ENCODE measurements at regions not wholly inside any gene's neighbourhood (a gene's known extent, or its start where the extent isn't known, plus 50 kb on each side); places are given as distances from the start of the nearest gene placed in this dataset.
"Not testable (repeated sequence)": the region's sequence is repeated elsewhere in the genome, so short reads cannot be mapped to it uniquely, and the experiment has no call there.

DNA sequence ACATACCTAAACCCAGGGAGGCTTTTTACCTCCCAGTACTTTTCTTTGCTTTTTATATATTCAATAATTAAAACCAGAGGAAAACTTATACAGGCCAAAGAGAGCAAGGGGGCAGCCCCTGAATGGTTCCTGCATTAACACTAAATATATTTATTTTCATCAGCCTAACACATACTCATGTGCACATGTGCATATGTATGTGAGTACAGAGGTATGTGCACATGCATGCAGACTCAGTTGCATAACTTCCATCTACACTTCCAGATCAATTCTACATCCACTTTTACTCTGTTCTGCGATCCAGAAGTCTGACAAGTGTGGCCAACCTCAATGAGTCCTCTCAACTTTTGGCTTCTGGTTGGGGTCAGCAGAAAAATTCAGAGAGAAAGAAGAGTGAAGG is 794.2 kb downstream of the DHX35 start:
- in situ Hi-C loops (cut with MboI; ENCODE audit: low sequenced_read_pairs): no loop called here

DNA sequence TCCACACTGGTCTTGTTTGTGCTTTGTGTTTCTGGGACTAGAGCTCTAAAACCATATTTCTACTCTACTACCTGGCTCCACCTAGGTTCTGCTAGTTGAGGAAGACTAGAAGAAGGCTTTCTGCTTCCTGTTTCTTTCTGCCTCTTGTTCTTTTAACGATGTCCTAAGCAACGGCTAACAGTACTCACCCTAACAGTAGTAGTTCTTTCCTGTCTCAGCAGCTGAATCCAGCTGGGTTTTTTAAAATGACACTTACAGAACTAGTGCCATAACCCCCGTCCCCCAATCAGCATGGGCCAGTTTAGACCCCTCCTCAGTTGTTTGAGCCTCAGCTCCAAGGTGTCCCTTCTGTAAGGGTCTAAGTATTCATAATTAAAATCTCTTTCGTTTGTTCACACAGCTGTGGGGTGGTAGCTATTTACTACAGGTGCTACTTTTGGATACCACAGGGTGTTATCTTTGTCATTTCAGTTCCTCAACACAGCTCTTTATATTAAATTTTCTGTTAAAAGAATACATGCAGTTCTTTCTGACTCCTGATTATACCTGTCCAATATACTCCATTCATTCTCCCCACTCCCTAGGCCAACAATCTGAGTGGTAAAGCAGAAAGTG is 790.2 kb downstream of the DHX35 start:
- in situ Hi-C loops (cut with MboI; ENCODE audit: low sequenced_read_pairs): no loop called here

DNA sequence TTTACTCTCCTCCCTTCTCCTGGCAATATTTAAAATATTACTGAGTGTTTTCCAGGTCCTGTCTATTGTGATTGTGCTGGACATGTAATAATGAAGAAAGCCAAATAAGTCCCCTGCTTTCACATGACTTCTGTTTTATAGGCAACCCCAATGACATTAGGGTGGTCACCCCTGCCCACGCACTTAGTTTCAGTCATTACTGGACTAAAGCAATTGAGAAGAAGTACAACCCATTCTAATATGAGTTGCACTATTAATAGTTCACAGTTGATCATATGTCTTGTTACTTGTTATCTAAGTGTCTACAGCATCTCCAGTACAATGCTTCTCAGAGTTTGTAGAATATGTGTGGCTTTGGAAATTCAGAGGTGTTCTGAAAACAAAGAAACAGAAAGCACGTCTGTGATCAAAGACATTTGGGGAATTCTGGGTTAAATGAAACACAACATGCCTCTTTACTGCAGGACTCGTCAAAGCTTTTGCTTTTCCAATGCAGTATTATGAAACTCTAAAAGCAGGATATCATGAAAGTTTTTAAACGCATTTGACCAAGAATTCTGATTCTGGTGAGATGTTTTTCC is 789.5 kb downstream of the DHX35 start:
- in situ Hi-C loops (cut with MboI; ENCODE audit: low sequenced_read_pairs): no loop called here

DNA sequence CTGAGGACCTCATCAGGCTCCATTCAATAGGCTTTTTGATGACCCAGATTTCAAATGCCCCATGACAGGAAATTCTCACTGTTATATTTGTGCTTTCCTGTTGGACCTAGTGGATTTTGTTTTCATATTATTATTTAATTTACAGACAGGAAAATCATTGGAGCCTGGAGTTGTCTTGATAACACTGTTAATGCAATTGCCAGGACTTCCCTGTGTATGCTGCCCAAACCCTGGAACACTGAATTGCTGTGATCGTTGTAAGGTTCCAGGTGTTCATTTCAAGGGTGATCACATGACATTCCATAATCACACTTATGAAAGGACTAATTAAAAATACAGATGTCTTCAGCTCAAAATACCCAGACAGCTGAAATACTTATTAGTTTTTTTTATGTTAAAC is 783.2 kb downstream of the DHX35 start:
- in situ Hi-C loops (cut with MboI; ENCODE audit: low sequenced_read_pairs): no loop called here

DNA sequence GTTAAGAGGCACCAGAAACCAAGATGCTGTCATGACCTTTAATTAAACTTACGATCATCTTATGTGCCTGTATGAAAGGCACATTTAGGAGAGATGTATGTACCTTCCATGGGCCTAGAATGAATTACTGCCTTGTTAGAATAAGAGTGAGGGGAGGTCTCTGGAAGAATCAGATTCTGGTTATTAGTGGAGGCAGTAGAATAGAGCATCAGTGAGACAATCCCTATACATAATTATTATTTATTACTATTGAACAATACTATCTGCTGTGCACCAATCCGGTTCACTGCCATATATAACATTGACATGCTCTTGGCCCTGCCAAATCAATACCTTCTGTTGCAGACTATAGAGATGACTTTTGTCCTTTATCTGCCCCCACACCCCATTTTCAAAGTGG is 776.5 kb downstream of the DHX35 start:
- in situ Hi-C loops (cut with MboI; ENCODE audit: low sequenced_read_pairs): no loop called here

DNA sequence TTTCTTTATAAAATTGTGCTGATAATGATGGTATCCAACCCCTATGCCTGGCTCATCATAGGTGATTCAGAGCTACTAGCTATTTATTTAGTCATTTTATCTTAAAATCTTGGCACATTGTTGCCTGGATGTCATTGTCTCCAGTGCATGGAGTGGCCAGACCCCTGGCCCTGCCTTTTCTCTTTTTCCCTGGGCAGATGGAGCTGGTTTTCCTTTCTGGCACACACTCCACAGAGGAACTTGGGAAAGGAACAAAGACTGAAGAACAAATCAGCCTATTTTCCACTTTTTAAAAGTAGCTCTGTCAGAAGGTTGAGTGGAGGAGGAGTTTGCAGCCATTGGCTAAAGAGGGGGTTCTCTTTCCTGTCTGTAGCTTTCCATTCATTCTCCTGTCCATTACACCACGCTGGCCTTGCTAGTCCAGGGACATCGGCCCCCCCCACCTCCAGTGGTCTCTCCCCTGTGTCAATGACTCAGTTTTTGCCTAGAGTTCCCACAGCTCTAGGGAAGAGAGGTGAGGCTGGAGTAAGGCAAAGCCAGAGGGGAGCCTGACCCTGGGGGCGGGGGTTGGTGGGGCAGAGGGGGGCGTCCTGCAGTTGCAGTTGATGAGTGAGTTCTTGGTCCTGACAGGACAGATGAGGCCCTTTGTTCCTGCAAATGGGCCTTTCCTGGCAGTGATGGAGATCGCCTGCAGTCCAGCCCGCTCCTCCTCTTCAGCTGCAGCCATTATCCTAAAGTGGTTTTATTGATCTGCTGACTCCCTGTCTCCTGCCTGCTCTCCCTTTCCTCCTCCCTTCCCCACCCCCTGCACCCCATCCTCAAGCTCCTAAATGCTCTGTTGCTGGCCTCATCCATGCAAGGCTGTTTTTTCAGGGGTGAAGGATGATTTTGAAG is 774.5 kb downstream of the DHX35 start:
- in situ Hi-C loops (cut with MboI; ENCODE audit: low sequenced_read_pairs): no loop called here

DNA sequence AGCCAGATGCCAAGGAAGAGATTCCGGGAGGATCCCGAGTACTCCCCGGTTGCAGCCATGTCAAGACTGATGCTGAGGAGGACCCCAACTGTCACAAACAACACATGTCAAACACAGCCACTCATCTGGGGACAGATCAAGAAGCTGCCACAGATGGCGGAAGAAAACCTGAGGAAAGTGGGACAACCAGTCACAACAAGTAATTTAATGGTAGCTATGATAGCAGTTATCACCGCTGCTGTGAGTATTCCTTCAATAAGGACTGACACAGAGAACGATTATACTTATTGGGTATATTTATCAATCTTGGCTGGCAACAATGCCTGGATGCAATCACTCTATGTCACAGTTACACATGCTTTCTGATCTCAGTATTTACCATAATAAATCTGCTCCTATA is 763.4 kb downstream of the DHX35 start:
- in situ Hi-C loops (cut with MboI; ENCODE audit: low sequenced_read_pairs): not testable (repeated sequence)

DNA sequence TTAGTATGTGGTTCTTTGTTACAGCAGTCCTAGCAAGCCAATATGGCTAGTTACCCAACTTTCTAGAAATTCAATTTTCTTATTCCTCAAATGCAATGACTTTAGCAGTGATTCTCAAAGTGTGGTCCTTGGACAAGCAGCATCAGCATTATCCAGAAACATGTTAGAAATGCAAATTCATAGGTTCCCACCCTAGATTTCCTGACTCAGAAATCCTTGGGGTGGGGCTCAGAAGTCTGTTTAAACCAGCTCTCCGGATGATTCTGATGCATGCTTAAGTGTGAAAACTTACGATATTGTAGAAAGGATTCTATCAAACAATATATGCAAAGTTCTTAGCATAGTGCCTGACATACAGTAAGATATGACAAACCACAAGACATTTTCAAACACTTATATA is 757.1 kb downstream of the DHX35 start:
- in situ Hi-C loops (cut with MboI; ENCODE audit: low sequenced_read_pairs): no loop called here

DNA sequence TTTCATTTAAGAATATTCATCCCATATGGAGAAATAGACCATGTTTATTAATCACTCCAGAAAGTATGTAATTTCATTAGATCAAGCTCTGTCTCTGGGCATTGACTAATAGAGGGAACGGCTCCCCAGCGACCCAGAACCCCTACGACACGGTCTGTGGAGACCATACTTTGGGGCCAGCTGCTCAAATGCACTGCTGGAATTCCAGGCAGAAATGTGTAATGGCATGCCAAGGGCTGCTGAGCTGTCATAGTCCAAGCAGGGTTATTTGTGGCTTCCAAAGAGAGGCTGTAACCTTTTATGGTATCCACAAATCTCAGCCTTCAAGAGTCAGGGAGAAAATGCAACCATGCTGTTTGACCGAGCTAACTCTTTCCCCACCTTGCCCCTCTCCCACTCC is 755.8 kb downstream of the DHX35 start:
- in situ Hi-C loops (cut with MboI; ENCODE audit: low sequenced_read_pairs): no loop called here

DNA sequence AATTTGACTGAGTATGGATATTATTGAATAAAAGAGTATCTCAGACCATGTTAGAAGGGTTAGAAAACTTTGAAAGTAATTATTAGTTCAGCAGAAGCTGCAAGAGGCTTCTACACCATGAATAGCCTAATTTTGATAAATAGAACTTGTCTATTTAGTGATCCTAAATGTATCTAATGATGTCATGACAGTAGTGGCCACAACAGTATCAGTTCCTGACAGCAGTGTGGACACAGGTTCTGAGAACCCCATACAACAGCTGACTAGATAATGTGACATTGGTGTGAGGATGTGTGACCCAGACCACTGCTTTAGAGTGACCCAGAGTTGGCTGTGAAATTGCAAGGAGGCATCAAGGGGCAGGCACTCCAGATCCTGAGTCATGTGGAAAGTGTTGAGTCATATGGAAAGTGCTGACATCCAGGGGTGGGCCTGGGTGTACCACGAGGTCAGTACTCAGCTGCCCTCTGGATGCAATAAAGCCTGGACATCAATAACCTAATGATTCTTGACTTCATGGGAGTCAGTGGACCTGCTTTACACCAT is 754.7 kb downstream of the DHX35 start:
- in situ Hi-C loops (cut with MboI; ENCODE audit: low sequenced_read_pairs): no loop called here

DNA sequence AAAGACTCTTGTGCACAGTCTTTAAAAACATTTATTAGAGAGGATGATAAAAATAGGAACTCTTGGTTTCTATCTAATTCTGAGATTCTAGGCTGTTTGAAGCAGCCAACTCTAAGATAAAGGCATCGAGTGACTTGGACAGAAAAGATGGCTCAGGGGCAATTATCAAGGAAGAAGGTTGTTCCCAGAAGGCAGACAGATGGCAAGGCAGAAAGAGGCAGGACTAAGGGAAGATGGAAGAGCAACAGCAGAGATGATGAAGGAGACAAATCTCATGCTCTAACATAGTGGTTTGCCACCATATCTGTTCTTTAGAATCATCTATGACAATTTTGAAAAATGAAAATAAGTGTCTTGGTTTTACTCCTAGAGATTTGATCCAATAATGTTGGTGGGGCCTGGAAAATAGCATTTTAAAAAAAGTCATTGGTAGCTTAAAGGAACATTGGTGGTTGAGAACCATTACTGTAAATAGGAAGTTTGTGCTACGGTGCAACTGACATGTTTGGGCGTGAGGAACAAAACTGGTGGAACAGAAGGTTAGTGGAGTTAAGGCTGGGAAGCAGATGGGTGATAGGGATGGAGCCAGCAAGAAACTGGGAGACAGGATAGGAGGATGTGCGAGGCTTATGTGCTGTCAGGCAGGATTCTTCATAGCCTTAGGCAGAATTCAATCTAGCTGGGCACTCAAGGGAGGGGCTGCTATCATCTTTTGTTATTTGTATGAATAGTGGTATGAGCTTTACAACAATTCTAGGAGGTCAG is 751.1 kb downstream of the DHX35 start:
- in situ Hi-C loops (cut with MboI; ENCODE audit: low sequenced_read_pairs): no loop called here

DNA sequence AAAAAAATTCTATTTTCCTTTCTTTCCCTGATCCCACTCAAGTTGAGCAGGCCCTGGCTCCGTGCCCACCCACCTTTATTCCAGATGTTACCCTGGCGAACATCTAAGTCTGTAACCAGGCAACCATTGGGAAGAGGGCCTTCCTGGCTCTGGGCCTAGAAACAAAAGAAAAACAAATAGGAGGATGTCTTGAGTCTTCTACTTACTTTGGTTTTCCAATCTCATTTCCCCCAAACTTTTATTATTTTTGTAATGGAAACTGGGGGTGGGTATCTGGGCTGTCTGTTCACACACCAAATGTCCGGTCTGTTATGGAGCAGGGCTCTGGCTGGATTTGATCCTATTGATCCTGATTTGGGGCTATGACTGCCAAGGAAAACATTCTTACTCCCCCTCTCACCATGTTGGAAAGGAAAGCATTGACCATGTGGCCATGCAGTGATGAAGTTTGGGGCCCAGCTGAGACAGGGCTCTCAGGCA is 744.1 kb downstream of the DHX35 start:
- in situ Hi-C loops (cut with MboI; ENCODE audit: low sequenced_read_pairs): no loop called here

DNA sequence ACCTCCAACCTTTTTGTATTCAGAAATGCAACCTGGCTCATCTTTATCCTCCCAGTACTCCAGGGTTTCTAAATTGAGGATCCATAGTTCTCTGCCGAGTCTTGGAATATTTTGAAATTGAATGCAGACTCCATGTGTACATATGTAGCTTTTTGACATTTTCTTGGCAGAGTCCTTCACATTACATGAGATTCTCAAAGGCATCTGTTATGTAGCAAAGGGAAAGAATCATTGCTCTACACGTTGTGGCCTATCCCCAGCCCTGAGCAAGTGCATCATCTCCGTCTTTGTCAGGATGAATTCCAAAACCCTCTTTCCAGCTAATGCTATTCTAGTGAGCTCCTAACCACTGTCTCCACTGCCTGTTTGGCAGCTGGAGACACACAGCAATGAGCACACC is 742.9 kb downstream of the DHX35 start:
- in situ Hi-C loops (cut with MboI; ENCODE audit: low sequenced_read_pairs): no loop called here

DNA sequence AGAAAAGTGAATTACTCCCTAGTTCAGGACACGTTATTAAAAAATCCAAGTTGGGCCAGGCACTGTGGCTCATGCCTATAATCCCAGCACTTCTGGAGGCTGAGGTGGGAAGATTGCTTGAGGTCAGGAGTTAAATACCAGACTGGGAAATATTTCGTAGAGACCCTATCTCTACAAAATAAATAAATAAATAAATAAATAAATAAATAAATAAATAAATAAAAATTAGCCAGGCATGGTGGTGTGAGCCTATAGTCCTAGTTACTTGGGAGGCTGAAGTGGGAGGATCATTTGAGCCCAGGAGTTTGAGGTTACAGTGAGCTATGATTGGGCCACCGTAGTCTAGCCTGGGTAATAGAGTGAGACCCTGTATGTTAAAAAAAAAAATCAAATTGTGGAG is 741.2 kb downstream of the DHX35 start:
- in situ Hi-C loops (cut with MboI; ENCODE audit: low sequenced_read_pairs): not testable (repeated sequence)

DNA sequence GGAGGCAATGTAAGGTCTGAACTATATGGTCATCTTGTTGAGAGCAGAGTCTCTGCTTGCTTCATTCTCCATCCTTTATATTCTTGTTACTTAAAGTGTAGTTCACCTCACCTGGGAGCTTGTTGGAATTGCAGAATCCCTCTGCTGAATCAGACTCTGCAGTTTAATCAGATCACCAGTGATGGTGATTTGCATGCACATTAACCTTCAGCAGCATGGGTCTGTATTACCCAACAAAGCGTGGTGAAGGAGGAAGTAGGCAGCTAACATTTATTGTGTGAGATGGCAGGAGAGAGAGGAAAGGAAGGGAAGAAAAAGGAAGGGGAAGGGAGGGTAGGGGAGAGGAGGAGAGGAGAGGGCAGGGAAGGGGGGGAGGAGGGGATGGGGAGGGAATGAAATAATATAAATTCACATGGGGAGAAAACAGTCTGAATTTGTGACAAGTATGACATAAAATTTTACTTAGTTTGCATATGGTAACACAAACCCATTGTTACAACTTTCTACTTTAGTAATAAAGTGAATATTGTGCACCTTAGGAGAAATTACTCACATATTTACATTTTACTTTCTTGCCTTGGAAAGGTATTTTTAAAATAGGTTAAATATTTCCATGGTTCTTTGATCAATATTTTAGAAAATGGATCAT is 740.7 kb downstream of the DHX35 start:
- in situ Hi-C loops (cut with MboI; ENCODE audit: low sequenced_read_pairs): no loop called here

DNA sequence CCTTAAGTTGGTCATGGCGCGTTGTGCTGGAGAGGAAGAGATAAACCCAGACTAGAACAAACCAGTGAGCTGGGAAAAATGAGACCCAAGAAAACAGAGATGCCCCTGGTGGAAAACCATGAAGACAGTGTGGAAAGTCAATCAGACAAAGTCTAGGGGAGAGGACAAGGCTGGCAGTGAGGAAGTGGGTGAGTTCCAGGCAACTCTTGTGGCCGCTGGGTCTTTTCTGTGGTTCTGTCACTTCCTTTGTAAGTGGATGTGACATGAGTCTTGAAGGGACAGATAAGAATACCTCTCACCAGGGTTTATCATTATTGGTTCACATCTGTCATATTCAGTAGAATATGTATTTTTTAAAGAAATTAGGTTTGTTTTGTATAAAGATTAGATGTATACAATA is 738.4 kb downstream of the DHX35 start:
- in situ Hi-C loops (cut with MboI; ENCODE audit: low sequenced_read_pairs): no loop called here

DNA sequence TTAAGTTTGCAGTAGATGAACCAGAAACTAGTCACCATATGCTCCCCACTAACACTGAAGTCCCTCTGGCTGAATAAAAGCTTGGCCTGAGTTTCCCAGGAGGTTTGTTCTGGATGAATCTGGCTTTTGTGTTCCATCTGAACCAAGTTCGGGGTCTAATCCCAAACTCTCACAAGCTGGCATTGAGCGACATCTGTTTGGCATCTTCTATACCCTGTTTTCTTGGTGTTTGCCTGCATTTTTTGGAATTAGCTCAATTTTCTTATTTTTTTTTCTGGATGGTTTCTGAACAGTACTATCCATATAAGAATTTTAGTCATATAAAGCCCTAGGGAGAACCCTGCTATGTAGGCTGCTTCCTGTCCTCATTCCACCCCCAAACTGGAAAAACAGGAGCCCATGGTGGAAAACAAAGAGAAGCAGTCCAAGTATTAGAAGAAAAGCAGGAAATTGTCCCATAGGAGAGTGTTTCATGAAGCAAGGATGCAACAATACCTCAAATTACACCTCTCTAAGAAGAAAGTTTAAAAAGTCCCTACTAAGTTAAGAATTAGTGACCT is 737.1 kb downstream of the DHX35 start:
- in situ Hi-C loops (cut with MboI; ENCODE audit: low sequenced_read_pairs): no loop called here

DNA sequence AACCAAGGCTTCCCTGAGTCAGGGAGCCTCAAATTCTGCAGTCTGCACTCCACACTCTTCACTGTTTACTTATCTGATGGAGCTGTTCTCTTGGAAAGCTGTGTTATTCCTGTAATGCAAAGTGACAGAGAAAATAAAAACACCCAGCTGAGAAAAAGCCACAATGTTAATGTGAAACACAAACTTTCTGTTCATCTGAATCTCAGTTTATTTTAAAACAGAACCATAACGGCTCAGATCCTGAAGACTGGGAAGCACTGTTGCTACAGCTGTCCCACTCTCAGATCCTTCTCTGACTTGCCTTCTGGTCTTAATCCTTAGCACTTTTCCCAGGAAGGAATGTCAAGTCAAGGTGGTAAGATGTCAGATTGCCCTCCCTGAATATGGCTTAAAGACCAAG is 736.6 kb downstream of the DHX35 start:
- in situ Hi-C loops (cut with MboI; ENCODE audit: low sequenced_read_pairs): no loop called here

DNA sequence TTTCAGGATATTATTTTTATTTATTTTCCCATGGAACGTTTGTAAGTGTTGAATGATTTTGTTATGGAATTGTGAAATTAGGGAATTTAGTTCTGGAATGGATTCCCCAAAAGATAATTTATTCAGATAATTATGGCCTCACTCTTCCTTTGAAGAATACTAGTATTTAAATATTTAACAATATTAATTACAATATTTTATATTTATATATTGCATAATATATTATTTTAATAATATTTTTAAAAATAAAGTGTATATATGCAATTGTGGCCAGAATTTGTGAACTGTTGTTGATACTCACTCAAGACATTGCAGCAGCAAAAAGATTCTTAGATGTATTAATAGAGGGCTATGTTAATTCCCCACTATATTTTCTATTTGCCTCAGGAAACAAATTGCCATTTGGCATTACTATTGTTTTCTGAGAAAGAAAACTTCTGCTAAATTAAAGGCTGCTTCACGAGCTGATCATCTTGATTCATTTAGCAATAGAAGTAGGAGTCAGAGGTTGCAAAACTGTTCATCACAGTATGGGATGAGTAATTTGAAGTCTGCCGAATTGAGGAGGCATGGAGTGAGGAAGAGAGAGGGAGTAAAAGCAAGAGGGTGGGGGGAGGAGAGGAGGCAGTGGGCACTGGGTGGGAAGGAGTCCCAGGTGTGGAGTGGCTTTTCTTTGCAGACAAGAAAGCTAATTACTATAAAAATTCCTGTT is 729.2 kb downstream of the DHX35 start:
- in situ Hi-C loops (cut with MboI; ENCODE audit: low sequenced_read_pairs): no loop called here
